Upper lobe of right lung (tissue), 1 donor: ENCODE measurements at regions not wholly inside any gene's neighbourhood (a gene's known extent, or its start where the extent isn't known, plus 50 kb on each side); places are given as distances from the start of the nearest gene placed in this dataset.

ENCODE experiments used
- ATAC-seq: fragments of 200-7000 bp; cut with Tn5 transposase; one replicate; pipeline ENCODE4 v1.9.1; 2020; ENCODE audit warnings: mild to moderate bottlenecking, moderate library complexity
- DNase-seq: peaks from one replicate; pipeline ENCODE4 v3.0.0-alpha.2; 2020
- H3K27ac ChIP-seq: fragments of 200-600 bp; one replicate; pipeline ENCODE4 v1.8.0; 2022
- H3K27me3 ChIP-seq: fragments of 200-600 bp; one replicate; pipeline ENCODE4 v1.8.0; 2022; ENCODE audit warnings: mild to moderate bottlenecking
- H3K36me3 ChIP-seq: fragments of 200-600 bp; one replicate; pipeline ENCODE4 v1.8.0; 2022
- H3K4me1 ChIP-seq: fragments of 200-600 bp; one replicate; pipeline ENCODE4 v1.8.0; 2022
- H3K4me3 ChIP-seq: fragments of 200-600 bp; one replicate; pipeline ENCODE4 v1.8.0; 2022; ENCODE audit warnings: mild to moderate bottlenecking
- H3K9me3 ChIP-seq: fragments of 200-600 bp; one replicate; pipeline ENCODE4 v1.8.0; 2022
- intact Hi-C: fragments of 100-400 bp; cut with DNase I; formaldehyde crosslinking; loops from one replicate; pipeline ENCODE4 v1.11.0; 2022
- TF ChIP-seq, protein P1 (sequence below): fragments of 200-600 bp; IDR thresholded peaks from one replicate; pipeline ENCODE4 v1.8.0; 2022; ENCODE audit warnings: antibody characterized with exemption
- donor health status: DM: no; HTN: yes; CAD: no; lungs with severe emphysema.

DNA sequence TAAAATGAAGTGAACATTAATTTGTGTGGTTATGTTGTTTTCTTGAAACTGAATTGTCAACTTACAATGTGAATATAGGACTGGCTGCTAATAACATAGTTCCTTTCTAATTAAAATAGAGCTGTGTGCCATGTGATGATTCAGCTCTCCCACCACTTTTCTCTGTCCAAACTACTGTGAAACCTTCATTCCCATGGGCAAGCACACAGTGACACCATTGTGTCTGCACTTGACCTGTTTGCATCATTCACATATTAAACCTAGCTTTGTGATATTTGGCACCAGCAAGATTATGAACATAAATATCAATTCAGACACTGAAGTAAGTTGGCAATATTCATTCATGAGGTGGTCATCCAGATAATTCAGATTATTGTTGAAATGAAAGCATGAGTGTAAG, 78.8 kb upstream of the TCF12 start:
- H3K4me1 ChIP-seq: no peaks in the 10 kb centered on the region
- H3K36me3 ChIP-seq: no peaks in the 10 kb centered on the region
- intact Hi-C loops: no loop called here
- TF ChIP-seq, protein P1, sequence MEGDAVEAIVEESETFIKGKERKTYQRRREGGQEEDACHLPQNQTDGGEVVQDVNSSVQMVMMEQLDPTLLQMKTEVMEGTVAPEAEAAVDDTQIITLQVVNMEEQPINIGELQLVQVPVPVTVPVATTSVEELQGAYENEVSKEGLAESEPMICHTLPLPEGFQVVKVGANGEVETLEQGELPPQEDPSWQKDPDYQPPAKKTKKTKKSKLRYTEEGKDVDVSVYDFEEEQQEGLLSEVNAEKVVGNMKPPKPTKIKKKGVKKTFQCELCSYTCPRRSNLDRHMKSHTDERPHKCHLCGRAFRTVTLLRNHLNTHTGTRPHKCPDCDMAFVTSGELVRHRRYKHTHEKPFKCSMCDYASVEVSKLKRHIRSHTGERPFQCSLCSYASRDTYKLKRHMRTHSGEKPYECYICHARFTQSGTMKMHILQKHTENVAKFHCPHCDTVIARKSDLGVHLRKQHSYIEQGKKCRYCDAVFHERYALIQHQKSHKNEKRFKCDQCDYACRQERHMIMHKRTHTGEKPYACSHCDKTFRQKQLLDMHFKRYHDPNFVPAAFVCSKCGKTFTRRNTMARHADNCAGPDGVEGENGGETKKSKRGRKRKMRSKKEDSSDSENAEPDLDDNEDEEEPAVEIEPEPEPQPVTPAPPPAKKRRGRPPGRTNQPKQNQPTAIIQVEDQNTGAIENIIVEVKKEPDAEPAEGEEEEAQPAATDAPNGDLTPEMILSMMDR: no peak
- no peak for ATAC-seq
- H3K4me3 ChIP-seq: no peak overlapping the region
- H3K9me3 ChIP-seq: no peaks in the 10 kb centered on the region
- DNase-seq: no peak
- no peak overlapping the region for H3K27ac ChIP-seq
- no peaks in the 10 kb centered on the region for H3K27me3 ChIP-seq

DNA sequence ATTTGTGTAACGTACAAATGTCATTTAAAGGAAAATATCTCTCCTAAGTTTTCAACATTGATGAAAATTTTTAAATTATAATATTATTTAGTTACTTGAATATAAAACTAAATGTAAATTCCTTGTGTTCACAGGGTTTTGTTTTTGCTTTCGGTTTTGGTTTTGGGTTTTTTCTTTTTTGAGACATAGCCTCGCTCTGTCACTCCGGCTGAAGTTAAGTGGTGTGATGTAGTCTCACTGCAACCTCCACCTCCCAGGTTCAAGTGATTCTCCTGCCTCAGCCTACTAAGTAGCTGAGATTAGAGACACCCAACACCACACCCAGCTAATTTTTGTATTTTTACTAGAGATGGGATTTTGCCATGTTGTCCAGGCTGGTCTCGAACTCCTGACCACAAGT, 79.3 kb upstream of the TCF12 start:
- DNase-seq (no peak), ATAC-seq (no peak)
- TF ChIP-seq, protein P1: no peak
- Histone ChIP-seq H3K36me3 (no peaks in the 10 kb centered on the region), H3K4me1 (no peaks in the 10 kb centered on the region), H3K27ac (no peak overlapping the region), H3K27me3 (no peaks in the 10 kb centered on the region), H3K4me3 (no peak overlapping the region), H3K9me3 (no peaks in the 10 kb centered on the region)
- intact Hi-C loops: no loop called here

DNA sequence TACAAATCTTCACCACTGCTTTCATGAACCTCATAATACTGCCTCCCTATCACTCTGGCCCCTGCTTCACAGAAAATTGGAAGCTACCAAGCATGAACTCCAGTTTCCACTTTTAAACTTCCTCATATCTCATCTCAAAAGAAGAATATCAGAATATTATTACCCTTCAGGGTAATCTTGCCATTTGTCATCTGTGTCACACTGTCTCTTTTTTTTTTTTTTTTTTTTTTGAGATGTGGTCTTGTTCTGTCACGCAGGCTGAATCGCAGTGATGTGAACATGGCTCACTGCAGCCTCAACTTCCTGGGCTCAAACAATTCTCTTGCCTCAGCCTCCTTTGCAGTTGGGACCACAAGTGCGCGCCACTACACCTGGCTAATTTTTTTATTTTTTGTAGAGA, 80.4 kb upstream of the TCF12 start:
- Histone ChIP-seq H3K27ac (no peak overlapping the region), H3K36me3 (no peaks in the 10 kb centered on the region), H3K4me3 (no peak overlapping the region), H3K9me3 (no peaks in the 10 kb centered on the region), H3K4me1 (no peaks in the 10 kb centered on the region), H3K27me3 (no peaks in the 10 kb centered on the region)
- DNase-seq (no peak), ATAC-seq (no peak)
- intact Hi-C loops: no loop called here
- TF ChIP-seq, protein P1: no peak

DNA sequence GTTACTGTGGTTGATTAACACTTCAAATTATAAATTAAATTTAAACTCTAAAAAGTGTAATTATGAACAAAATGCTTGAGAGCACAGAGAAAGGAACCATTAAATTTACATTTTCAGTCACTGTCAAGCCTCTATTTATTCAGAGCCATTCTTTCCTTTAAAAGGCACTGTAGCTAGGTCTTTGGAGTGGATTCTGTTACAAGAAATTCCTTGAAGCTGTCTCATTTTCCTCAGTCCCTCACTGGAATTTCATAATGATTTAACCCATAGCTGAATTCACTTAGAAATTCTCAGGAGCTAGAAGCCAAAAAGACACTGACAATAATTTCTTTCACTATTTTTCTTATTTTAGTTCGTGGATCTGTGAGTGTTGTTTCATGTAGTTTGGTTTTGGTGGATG, 81.2 kb upstream of the TCF12 start:
- intact Hi-C loops: no loop called here
- Histone ChIP-seq H3K27me3 (no peaks in the 10 kb centered on the region), H3K4me1 (peaks cover 3% of the 10 kb centered on the region), H3K9me3 (no peaks in the 10 kb centered on the region), H3K27ac (no peak overlapping the region), H3K36me3 (no peaks in the 10 kb centered on the region), H3K4me3 (no peak overlapping the region)
- TF ChIP-seq, protein P1: no peak
- DNase-seq: no peak
- ATAC-seq: no peak

DNA sequence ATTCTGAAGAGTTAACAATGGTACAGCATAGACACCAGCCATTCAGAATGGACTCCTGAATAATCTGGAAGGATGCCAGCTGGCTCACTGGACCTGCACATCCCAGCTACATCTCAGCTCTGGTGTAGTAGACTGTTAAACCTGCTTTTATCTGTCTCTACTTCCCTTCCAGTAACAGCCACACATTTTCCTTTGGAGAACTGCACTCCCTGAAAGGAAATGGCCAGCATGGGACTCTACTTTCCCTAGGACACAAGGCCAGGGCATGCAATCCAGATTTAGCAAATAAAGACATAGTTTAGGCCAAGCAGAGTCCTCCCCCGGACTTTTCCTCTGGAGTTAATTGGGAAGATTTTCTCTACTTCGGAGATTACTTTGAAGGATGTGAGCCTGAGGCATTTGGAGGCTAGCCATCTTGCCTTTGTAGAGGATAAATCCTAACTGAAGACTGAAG, 82.7 kb upstream of the TCF12 start:
- DNase-seq: no peak

More for the DNA sequence above, 82.7 kb upstream of the TCF12 start:
- peaks cover 9% of the 10 kb centered on the region for H3K4me1 ChIP-seq
- no peaks in the 10 kb centered on the region for H3K27me3 ChIP-seq
- no peak overlapping the region for H3K27ac ChIP-seq
- TF ChIP-seq, protein P1: no peak
- no peak overlapping the region for H3K4me3 ChIP-seq
- no peak for ATAC-seq
- H3K9me3 ChIP-seq: no peaks in the 10 kb centered on the region
- H3K36me3 ChIP-seq: no peaks in the 10 kb centered on the region
- intact Hi-C loops: no loop called here
